GM21723 (cell line): ENCODE measurements at regions not wholly inside any gene's neighbourhood (a gene's known extent, or its start where the extent isn't known, plus 50 kb on each side); places are given as distances from the start of the nearest gene placed in this dataset.

ENCODE experiments used
- ATAC-seq: cut with Tn5 transposase; IDR thresholded peaks from one replicate; pipeline ENCODE4 v1.9.1; 2021; ENCODE audit warnings: mild to moderate bottlenecking, moderate library complexity; ENCODE audit not compliant: unreplicated experiment

GRCh38 chr13:74683411-74683810, 549.2 kb upstream of the KLF12 start:
- no peak for ATAC-seq

- no peak for ATAC-seq
Measured at GRCh38 chr13:74682746-74683145, 548.5 kb upstream of the KLF12 start.

- ATAC-seq, result no peak
Measured at GRCh38 chr13:74681891-74682290, 547.7 kb upstream of the KLF12 start.

- no peak for ATAC-seq
Measured at GRCh38 chr13:74678308-74678965, 544.2 kb upstream of the KLF12 start.

GRCh38 chr13:74675972-74676371, 541.8 kb upstream of the KLF12 start:
- ATAC-seq, result no peak

- ATAC-seq, result no peak
Measured at GRCh38 chr13:74675182-74675581, 541.0 kb upstream of the KLF12 start.

- no peak for ATAC-seq
Measured at GRCh38 chr13:74674720-74675119, 540.5 kb upstream of the KLF12 start.

- ATAC-seq, result no peak
Measured at GRCh38 chr13:74669149-74669548, 534.9 kb upstream of the KLF12 start.

- ATAC-seq, result no peak
Measured at GRCh38 chr13:74667656-74668203, 533.5 kb upstream of the KLF12 start.

- ATAC-seq, result no peak
Measured at GRCh38 chr13:74662905-74663304, 528.7 kb upstream of the KLF12 start.

- ATAC-seq, result no peak
Measured at GRCh38 chr13:74661851-74662250, 527.6 kb upstream of the KLF12 start.

GRCh38 chr13:74657765-74658164, 523.6 kb upstream of the KLF12 start:
- no peak for ATAC-seq

GRCh38 chr13:74651121-74651520, 516.9 kb upstream of the KLF12 start:
- no peak for ATAC-seq

GRCh38 chr13:74647991-74648390, 513.8 kb upstream of the KLF12 start:
- no peak for ATAC-seq

- ATAC-seq, result no peak
Measured at GRCh38 chr13:74647211-74647610, 513.0 kb upstream of the KLF12 start.

GRCh38 chr13:74646091-74646490, 511.9 kb upstream of the KLF12 start:
- ATAC-seq, result no peak

- ATAC-seq, result no peak
Measured at GRCh38 chr13:74645586-74645985, 511.4 kb upstream of the KLF12 start.

GRCh38 chr13:74644229-74644628, 510.0 kb upstream of the KLF12 start:
- ATAC-seq, result no peak

GRCh38 chr13:74641586-74641985, 507.4 kb upstream of the KLF12 start:
- no peak for ATAC-seq

- no peak for ATAC-seq
Measured at GRCh38 chr13:74633734-74634133, 499.5 kb upstream of the KLF12 start.

GRCh38 chr13:74629985-74630384, 495.8 kb upstream of the KLF12 start:
- no peak for ATAC-seq

- no peak for ATAC-seq
Measured at GRCh38 chr13:74625541-74625940, 491.3 kb upstream of the KLF12 start.

- ATAC-seq, result no peak
Measured at GRCh38 chr13:74623761-74624160, 489.6 kb upstream of the KLF12 start.
